GM21723 (cell line): ENCODE measurements at regions not wholly inside any gene's neighbourhood (a gene's known extent, or its start where the extent isn't known, plus 50 kb on each side); places are given as distances from the start of the nearest gene placed in this dataset.

Source experiments
- ATAC-seq: cut with Tn5 transposase; IDR thresholded peaks from one replicate; pipeline ENCODE4 v1.9.1; 2021; ENCODE audit warnings: mild to moderate bottlenecking, moderate library complexity; ENCODE audit not compliant: unreplicated experiment

- ATAC-seq, result peak; percentile 59
Observed at GRCh38 chr10:105950410-105950809, 1214.1 kb downstream of the SORCS1 start.

GRCh38 chr10:105949721-105950120 is 1214.8 kb downstream of the SORCS1 start:
- ATAC-seq, result no peak

DNA sequence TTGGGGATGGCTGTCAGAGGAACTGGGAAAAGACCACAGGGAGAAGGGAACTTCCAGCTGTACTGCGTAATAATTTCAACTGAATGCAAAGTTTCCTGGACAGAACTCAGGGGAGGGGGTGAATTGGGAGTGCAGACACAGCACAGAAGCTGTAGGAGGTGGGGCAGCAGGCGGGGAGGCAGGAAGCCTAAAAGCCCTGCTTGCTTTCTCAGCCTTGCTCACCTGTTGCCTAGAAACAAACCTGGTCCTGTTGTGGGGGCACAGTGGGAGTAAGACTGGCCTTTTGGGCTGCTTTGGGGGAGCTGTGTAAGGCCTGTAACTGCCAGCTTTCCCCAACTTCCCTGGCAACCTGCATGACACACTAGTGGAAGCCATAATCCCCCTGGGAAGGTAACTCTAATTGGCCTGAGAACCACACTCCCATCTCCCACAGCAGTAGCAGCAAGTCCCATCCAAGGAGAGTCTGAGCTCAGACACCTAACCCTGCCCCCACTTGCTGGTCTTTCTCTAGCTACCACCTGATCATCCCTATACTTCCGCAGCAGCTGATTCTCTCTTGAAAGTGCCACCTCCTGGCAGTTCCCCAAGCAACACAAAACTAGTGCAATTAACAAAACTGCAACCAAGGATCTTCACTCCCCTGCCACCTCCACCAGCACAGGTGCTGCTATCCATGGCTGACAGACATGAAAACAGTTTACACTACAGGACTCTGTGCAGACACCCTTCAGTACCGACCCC is 1239.3 kb downstream of the SORCS1 start:
- no peak for ATAC-seq

DNA sequence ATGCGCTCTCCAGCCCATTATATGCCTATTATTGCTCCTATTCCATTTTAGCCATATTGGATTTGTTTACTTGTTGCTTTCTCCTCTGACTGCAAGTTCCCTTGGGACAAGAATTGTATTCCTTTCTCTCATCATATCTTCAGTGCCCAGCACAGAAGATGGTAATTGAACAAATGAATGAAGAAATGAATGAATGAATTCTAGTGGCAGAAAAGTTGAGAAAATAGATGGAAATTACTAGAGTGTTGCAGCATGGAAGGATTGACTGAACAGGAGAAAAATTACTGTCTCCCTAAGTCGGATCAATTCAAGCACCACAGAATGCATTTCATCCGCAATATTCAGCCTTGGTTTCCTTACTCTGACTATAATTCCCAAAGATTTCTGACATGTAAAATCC is 1243.2 kb downstream of the SORCS1 start:
- ATAC-seq, result no peak

- ATAC-seq, result no peak
Observed at GRCh38 chr10:105914432-105914831, 1250.1 kb downstream of the SORCS1 start.

- no peak for ATAC-seq
Observed at GRCh38 chr10:105908701-105909100, 1255.8 kb downstream of the SORCS1 start.

DNA sequence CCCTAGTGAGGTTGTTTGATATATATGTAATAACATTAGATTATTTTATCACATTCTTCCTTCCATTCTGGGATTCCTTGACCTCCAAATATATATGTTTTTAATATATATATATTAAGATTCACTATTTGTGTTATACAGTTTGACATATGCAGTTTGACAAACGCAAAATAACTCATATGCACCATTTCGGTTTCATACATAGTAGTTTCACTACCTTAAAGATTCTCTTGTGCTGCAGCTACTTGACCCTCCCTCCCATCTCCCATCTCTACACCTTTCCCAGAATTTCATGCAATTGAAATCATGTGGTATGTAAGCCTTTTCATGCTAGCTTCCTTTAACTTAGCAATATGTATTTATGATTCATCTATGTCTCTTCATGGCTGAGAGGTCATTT is 1244.4 kb downstream of the SORCS3 start:
- ATAC-seq, result no peak

DNA sequence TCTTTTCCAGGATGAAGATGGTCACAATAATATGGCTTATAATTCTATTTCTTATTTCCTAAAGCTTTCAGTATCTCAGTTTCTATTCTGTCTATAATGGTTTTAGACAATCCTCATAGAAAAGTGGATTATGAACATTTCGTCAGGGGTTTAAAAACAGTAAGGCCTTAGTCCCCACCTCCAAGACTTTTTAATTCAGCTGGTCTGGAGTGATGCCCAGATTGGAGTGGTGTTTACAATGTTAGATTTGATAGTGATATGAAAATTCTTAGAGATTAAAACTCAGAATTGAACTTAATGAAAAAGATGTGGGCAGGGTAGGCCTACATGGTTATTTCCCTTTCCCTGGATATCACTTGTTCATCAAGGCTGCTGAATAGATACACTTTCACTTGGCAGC is 1238.3 kb downstream of the SORCS3 start:
- no peak for ATAC-seq

DNA sequence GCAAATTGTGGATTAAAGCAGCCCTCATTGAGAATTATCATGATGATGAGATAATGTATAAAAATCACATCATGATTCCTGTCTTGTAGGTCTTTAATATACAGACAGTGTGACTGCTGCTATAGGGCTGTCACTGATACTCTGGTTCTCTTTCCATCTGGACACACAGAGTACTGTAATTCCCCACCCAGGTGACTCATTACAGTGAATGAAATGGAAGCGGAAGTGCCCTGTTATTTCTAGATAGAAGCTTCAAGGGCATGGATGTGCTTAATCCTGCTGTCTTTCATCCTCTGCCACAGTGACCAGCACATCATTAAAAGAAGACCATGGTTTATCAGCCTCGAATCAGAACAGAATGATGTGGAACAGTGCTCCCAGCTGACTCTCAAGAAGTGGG is 1234.0 kb downstream of the SORCS3 start:
- ATAC-seq, result no peak

GRCh38 chr10:105872665-105873064 is 1231.6 kb downstream of the SORCS3 start:
- ATAC-seq, result no peak

- ATAC-seq, result no peak
Observed at GRCh38 chr10:105868935-105869334, 1227.8 kb downstream of the SORCS3 start.

- no peak for ATAC-seq
Observed at GRCh38 chr10:105864854-105865253, 1223.8 kb downstream of the SORCS3 start.

DNA sequence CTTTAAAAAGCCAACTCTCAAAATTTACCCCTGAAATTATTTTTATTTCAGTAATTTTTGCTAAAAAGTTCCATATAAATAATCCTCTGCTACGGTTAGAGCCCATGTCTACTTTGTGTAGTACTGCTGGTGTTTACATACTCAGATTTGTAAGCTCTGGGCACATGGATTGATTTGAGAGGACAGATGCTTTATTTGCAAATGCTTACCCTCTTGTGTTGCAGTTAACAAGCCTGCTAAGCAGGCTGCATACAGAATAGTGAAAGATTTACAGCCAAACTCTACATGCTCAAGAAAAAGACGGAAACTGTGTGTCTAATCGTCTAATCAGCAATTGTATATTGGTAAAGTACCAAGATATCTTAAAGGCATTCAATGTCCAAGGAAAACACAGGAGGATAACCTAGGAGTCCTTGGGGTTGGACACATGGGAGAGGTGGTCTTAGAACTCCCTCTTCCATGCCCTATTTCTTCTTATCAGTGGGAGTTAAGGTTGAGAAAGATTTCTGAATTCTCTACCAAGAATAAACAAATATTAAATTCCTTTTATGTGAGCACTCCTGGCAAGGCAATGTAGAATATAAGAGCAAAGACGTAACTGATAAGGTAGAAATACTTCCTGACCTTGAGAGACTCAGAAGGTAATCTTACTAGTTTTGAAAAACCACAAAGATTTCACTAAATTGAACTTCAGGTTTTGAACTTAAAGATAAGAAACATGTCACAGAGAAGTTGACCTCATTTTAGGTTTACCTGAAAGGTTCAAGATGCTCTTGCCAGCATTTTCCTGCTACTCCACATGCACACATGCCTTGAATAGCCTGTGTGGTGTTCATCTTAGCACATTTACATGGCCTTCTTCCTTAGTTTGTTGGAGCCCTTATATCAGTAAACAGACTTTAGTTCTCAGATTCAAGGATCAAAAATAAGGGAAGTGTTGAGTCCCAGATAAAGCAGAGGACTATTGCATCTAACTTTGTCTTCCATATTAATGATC is 1216.5 kb downstream of the SORCS3 start:
- no peak for ATAC-seq

- no peak for ATAC-seq
Observed at GRCh38 chr10:105855791-105856190, 1214.7 kb downstream of the SORCS3 start.

DNA sequence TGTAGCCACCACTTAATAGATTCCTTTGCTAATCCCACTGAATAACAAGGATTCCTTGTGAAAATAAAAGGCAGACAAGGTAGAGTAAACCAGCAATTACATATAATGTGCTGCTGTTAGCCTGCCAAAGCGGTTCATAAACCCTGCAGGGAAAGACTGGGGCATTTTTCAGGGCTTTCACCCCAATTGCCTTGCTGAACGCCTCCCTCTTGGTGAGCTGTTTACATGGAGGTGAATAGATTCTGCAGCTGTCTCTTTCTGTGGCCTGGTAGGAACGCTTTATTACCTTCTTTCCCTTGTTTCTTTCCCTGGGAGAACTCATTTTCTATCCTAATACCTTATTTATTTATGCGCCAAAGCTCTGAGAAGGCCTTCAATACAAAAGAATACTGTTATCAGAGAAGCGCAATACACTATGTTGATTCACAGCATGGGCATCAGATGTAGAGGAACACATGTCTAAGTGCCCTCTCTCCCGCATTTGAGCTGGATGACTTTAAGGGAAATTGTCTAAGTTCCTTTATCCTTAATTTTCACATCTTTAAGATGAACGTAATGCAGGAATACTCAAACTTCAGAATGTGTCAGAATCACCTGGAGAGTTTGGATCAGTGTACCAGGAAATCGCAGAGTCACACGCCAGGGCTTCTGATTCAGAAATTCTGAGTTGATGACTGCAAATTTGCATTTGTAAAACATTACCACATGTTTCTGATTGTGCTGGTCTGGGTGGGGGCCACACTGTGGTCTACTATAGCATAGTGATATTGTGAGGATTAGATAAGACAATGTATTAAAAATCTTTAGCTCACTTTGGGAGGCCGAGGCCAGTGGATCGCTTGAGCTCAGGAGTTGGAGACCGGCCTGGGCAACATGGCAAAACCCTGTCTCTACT is 1203.8 kb downstream of the SORCS3 start:
- no peak for ATAC-seq

DNA sequence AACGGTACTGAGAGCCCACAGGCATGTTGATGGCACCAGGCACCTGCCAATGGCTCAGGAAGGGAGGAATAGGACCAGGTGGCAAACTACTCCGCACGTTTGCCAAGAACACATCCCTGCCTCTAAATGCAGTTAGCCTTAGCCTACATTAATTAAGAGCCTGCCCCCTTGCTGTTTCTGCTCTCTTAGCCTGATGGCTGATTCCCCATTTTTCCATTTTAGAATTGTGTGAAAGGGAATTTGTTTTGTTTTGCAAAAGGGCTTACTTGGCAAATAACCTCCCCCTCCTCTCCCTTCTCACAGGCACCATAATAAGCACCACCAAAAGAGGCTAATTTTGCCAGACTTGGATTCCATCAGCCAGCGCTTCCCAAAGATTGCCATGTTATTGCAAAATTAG is 1203.2 kb downstream of the SORCS3 start:
- no peak for ATAC-seq

- no peak for ATAC-seq
Observed at GRCh38 chr10:105843786-105844185, 1202.7 kb downstream of the SORCS3 start.

- ATAC-seq, result no peak
Observed at GRCh38 chr10:105840288-105840770, 1199.2 kb downstream of the SORCS3 start.

GRCh38 chr10:105838392-105838791 is 1197.3 kb downstream of the SORCS3 start:
- ATAC-seq, result no peak

GRCh38 chr10:105837951-105838350 is 1196.9 kb downstream of the SORCS3 start:
- ATAC-seq, result peak; percentile 94
